Keratinocyte (primary cell): ENCODE measurements at regions not wholly inside any gene's neighbourhood (a gene's known extent, or its start where the extent isn't known, plus 50 kb on each side); places are given as distances from the start of the nearest gene placed in this dataset.

Experiments used
- CTCF ChIP-seq, 3 experiments: IDR thresholded peaks in 1 of 3; conservative IDR thresholded peaks in 1 of 3; optimal IDR thresholded peaks in 1 of 3; 2 replicates in 2 of 3; 3 replicates in 1 of 3; pipeline versions ENCODE3 to v1.5.1; 2011; ENCODE audit warnings: low read length in 3 of 3, mild to moderate bottlenecking in 3 of 3, moderate library complexity in 2 of 3, control low read depth in 1 of 3, inconsistent platforms in 1 of 3; ENCODE audit not compliant: insufficient read depth in 2 of 3; ENCODE audit errors: extremely low read depth in 1 of 3
- EZH2 ChIP-seq: IDR thresholded peaks from one replicate; pipeline ENCODE4 v1.6.1; 2012; ENCODE audit warnings: inconsistent platforms, mild to moderate bottlenecking, low read length, moderate library complexity

- TF ChIP-seq CTCF (optimal IDR thresholded peaks at IDR 0.05 in 1 of 3, IDR thresholded peaks at IDR 0.05 in 1 of 3, conservative IDR thresholded peaks at IDR 0.05 in 1 of 3; ENCODE audit: extremely low read depth in 1 of 3, insufficient read depth in 2 of 3, low read length in 3 of 3) (no peak), EZH2 (no peak)
Observed at GRCh38 chr12:59055204-59055860, 135.0 kb upstream of the LRIG3 start.
